A549 (cell line): ENCODE measurements at regions not wholly inside any gene's neighbourhood (a gene's known extent, or its start where the extent isn't known, plus 50 kb on each side); places are given as distances from the start of the nearest gene placed in this dataset.

ENCODE experiments used
- CHD4 ChIP-seq: fragments of 200-600 bp; sonication (generic); IDR thresholded peaks from 2 replicates; pipeline ENCODE4 v1.6.1; 2016; ENCODE audit warnings: antibody characterized with exemption, mild to moderate bottlenecking, borderline replicate concordance
- EP300 ChIP-seq, 2 experiments: fragments of >200 bp; sonication (Bioruptor Twin); formaldehyde crosslinking; IDR thresholded peaks; 2 replicates in 1 of 2; 3 replicates in 1 of 2; pipeline ENCODE4 v1.6.1; 2016 to 2017
- FOSL2 ChIP-seq, 2 experiments: fragments of 450-650 bp in 1 of 2; fragments of >200 bp in 1 of 2; sonication (Bioruptor Twin) in 1 of 2; formaldehyde crosslinking; IDR thresholded peaks; 2 replicates each; pipeline versions ENCODE4 v1.5.0 to v1.6.1; 2016 to 2020; ENCODE audit warnings: mild to moderate bottlenecking in 1 of 2, moderate library complexity in 1 of 2
- POLR2A ChIP-seq: IDR thresholded peaks from 2 replicates; pipeline ENCODE4 v1.6.1; 2012; ENCODE audit warnings: mild to moderate bottlenecking, low read length
- TF ChIP-seq, protein P1 (sequence below): fragments of >200 bp; sonication (Bioruptor Twin); formaldehyde crosslinking; IDR thresholded peaks from 3 replicates; pipeline ENCODE4 v1.5.1; 2016
- TF ChIP-seq, protein P2 (sequence below): IDR thresholded peaks from 2 replicates; pipeline ENCODE4 v1.6.1; 2012; ENCODE audit warnings: low read depth, borderline replicate concordance

DNA sequence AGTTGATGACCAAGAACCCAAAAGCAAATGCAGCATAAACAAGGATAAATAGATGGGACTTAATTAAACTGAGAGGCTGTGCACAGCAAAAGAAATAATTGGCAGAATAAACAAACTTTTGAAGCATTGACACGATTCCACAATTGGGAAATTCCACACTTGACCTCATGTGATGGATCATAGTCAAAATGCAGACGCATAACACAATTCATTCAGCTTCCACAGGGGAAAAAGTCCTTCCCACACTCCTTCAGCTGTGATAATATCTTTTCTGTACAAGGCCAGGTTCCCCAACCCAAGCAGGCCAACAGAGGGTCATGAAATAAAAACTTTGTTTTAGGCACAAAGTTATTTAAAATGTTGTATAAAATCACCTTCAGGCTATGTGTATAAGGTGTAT lies 66.6 kb upstream of the SLIT2 start:
- no peak for TF ChIP-seq CHD4
- TF ChIP-seq, protein P1, sequence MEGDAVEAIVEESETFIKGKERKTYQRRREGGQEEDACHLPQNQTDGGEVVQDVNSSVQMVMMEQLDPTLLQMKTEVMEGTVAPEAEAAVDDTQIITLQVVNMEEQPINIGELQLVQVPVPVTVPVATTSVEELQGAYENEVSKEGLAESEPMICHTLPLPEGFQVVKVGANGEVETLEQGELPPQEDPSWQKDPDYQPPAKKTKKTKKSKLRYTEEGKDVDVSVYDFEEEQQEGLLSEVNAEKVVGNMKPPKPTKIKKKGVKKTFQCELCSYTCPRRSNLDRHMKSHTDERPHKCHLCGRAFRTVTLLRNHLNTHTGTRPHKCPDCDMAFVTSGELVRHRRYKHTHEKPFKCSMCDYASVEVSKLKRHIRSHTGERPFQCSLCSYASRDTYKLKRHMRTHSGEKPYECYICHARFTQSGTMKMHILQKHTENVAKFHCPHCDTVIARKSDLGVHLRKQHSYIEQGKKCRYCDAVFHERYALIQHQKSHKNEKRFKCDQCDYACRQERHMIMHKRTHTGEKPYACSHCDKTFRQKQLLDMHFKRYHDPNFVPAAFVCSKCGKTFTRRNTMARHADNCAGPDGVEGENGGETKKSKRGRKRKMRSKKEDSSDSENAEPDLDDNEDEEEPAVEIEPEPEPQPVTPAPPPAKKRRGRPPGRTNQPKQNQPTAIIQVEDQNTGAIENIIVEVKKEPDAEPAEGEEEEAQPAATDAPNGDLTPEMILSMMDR = no peak
- no peak for TF ChIP-seq POLR2A
- no peak for TF ChIP-seq FOSL2 (IDR thresholded peaks at IDR 0.05)
- no peak for TF ChIP-seq FOSL2 (CRISPR knock-in tag; IDR thresholded peaks at IDR 0.05)
- TF ChIP-seq, protein P2, sequence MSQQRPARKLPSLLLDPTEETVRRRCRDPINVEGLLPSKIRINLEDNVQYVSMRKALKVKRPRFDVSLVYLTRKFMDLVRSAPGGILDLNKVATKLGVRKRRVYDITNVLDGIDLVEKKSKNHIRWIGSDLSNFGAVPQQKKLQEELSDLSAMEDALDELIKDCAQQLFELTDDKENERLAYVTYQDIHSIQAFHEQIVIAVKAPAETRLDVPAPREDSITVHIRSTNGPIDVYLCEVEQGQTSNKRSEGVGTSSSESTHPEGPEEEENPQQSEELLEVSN = no peak
- TF ChIP-seq EP300 (IDR thresholded peaks at IDR 0.05) = no peak
